IMR-90 (cell line): ENCODE measurements at regions not wholly inside any gene's neighbourhood (a gene's known extent, or its start where the extent isn't known, plus 50 kb on each side); places are given as distances from the start of the nearest gene placed in this dataset.
A peak's percentile ranks its signal among the peaks of the same experiment; 100 is the strongest.

Source experiments
- ATAC-seq: fragments of 200-7000 bp; cut with Tn5 transposase; 2 replicates; pipeline ENCODE4 v1.9.1; 2020; ENCODE audit warnings: low read depth, mild to moderate bottlenecking, moderate library complexity
- BruUV-seq: library from RNA; stranded (reverse); fragments of 400-500 nt; replicated peaks from 2 replicates; lab custom pipeline; 2021; lab: Mats Ljungman, UMichigan
- CTCF ChIA-PET: fragments of 300-600 bp; formaldehyde crosslinking; extraction: SDS; loops from one replicate; lab custom pipeline; 2021; ENCODE audit warnings: antibody characterized with exemption; lab: Yijun Ruan, JAX
- POLR2A ChIA-PET: fragments of 300-600 bp; sonication (Branson Sonifier 250); formaldehyde crosslinking; loops from one replicate; lab custom pipeline; 2022; ENCODE audit warnings: antibody characterized with exemption; ENCODE audit not compliant: unreplicated experiment; lab: Charles Lee
- DNase-seq: peaks from one replicate; pipeline ENCODE4 v3.0.0; 2013
- H2AFZ ChIP-seq: replicated peaks from 2 replicates; pipeline ENCODE3; 2013; ENCODE audit warnings: low read length, mild to moderate bottlenecking; ENCODE audit not compliant: poor library complexity
- H2AK5ac ChIP-seq: 2 replicates; pipeline ENCODE4 v1.6.1; 2013; ENCODE audit warnings: low read depth, low read length, inconsistent platforms
- H2AK9ac ChIP-seq: replicated peaks from 2 replicates; pipeline ENCODE3; 2013; ENCODE audit warnings: mild to moderate bottlenecking, low read depth, low read length, moderate library complexity; ENCODE audit not compliant: poor library complexity
- H2BK120ac ChIP-seq: 2 replicates; pipeline ENCODE4 v1.6.1; 2013; ENCODE audit warnings: low read depth, low read length, inconsistent platforms
- H2BK15ac ChIP-seq: 3 replicates; pipeline ENCODE4 v1.6.1; 2013; ENCODE audit warnings: low read depth, low read length, inconsistent platforms
- H2BK20ac ChIP-seq: 2 replicates; pipeline ENCODE4 v1.6.1; 2013; ENCODE audit warnings: low read depth, mild to moderate bottlenecking, inconsistent platforms, low read length, moderate library complexity
- H2BK5ac ChIP-seq: 2 replicates; pipeline ENCODE4 v1.6.1; 2013; ENCODE audit warnings: mild to moderate bottlenecking, low read depth, low read length, inconsistent platforms; ENCODE audit not compliant: poor library complexity, severe bottlenecking
- H3K14ac ChIP-seq: replicated peaks from 2 replicates; pipeline ENCODE4 v1.6.1; 2013; ENCODE audit warnings: low read depth, low read length, inconsistent platforms
- H3K18ac ChIP-seq: 2 replicates; pipeline ENCODE4 v1.6.1; 2013; ENCODE audit warnings: low read depth, low read length, control low read depth
- H3K23ac ChIP-seq: 2 replicates; pipeline ENCODE4 v1.6.1; 2013; ENCODE audit warnings: low read depth, low read length, inconsistent platforms
- H3K27ac ChIP-seq: 2 replicates; pipeline ENCODE4 v1.5.1; 2013; ENCODE audit warnings: mild to moderate bottlenecking, control low read depth, low read length; ENCODE audit not compliant: insufficient read depth
- H3K27me3 ChIP-seq: 2 replicates; pipeline ENCODE4 v1.6.1; 2013; ENCODE audit warnings: low read length; ENCODE audit not compliant: control insufficient read depth, insufficient read depth
- H3K36me3 ChIP-seq: 2 replicates; pipeline ENCODE4 v1.6.1; 2013; ENCODE audit warnings: low read length, mixed read lengths; ENCODE audit not compliant: control insufficient read depth, insufficient read depth
- H3K4ac ChIP-seq: 2 replicates; pipeline ENCODE4 v1.6.1; 2013; ENCODE audit warnings: low read depth, low read length, inconsistent platforms
- H3K4me1 ChIP-seq: 2 replicates; pipeline ENCODE4 v1.6.1; 2013; ENCODE audit warnings: low read length, mixed read lengths; ENCODE audit not compliant: control insufficient read depth, insufficient read depth
- H3K4me2 ChIP-seq: 2 replicates; pipeline ENCODE4 v1.6.1; 2013; ENCODE audit warnings: low read depth, mild to moderate bottlenecking, control low read depth, low read length, moderate library complexity
- H3K4me3 ChIP-seq: 2 replicates; pipeline ENCODE4 v1.5.1; 2013; ENCODE audit warnings: low read depth, mild to moderate bottlenecking, control low read depth, low read length, moderate library complexity; ENCODE audit not compliant: insufficient read depth
- H3K56ac ChIP-seq: 2 replicates; pipeline ENCODE4 v1.6.1; 2013; ENCODE audit warnings: low read length, inconsistent platforms; ENCODE audit not compliant: insufficient read depth; ENCODE audit errors: extremely low read depth
- H3K79me1 ChIP-seq, 2 experiments: 2 replicates each; pipeline ENCODE4 v1.6.1; 2013; ENCODE audit warnings: low read length in 2 of 2, inconsistent platforms in 1 of 2, low read depth in 1 of 2
- H3K9ac ChIP-seq: 2 replicates; pipeline ENCODE4 v1.6.1; 2013; ENCODE audit warnings: low read depth, low read length, control low read depth
- H3K9me1 ChIP-seq: 2 replicates; pipeline ENCODE4 v1.6.1; 2013; ENCODE audit warnings: low read length, inconsistent platforms; ENCODE audit not compliant: insufficient read depth
- H3K9me3 ChIP-seq: 2 replicates; pipeline ENCODE4 v1.6.1; 2013; ENCODE audit warnings: low read length; ENCODE audit not compliant: control insufficient read depth, insufficient read depth
- H4K20me1 ChIP-seq: 2 replicates; pipeline ENCODE4 v1.6.1; 2013; ENCODE audit warnings: low read length, inconsistent platforms; ENCODE audit not compliant: insufficient read depth
- H4K5ac ChIP-seq: 2 replicates; pipeline ENCODE4 v1.6.1; 2013; ENCODE audit warnings: mild to moderate bottlenecking, low read depth, low read length, control low read depth
- H4K8ac ChIP-seq, 2 experiments: 2 replicates each; pipeline ENCODE4 v1.6.1; 2013; ENCODE audit warnings: low read depth in 2 of 2, low read length in 2 of 2, control low read depth in 1 of 2, inconsistent platforms in 1 of 2
- H4K91ac ChIP-seq: 2 replicates; pipeline ENCODE4 v1.6.1; 2013; ENCODE audit warnings: low read depth, low read length, inconsistent platforms; ENCODE audit not compliant: insufficient read depth
- BHLHE40 ChIP-seq: fragments of 150-350 bp; IDR thresholded peaks from 2 replicates; pipeline ENCODE4 v1.6.1; 2016; ENCODE audit warnings: mild to moderate bottlenecking, low read depth, low read length
- CEBPB ChIP-seq: IDR thresholded peaks from 2 replicates; pipeline ENCODE4 v1.6.1; 2012; ENCODE audit warnings: low read depth, low read length, improper control_type of control experiment
- FOS ChIP-seq: fragments of 150-350 bp; IDR thresholded peaks from 2 replicates; pipeline ENCODE4 v1.6.1; 2016; ENCODE audit warnings: low read depth, low read length
- MAFK ChIP-seq: IDR thresholded peaks from 2 replicates; pipeline ENCODE4 v1.6.1; 2012; ENCODE audit warnings: low read depth, low read length, improper control_type of control experiment
- MXI1 ChIP-seq: IDR thresholded peaks from 2 replicates; pipeline ENCODE4 v1.6.1; 2012; ENCODE audit warnings: low read depth, mild to moderate bottlenecking, low read length, moderate library complexity, borderline replicate concordance
- NFE2L2 ChIP-seq: fragments of 150-350 bp; IDR thresholded peaks from 2 replicates; pipeline ENCODE4 v1.6.1; 2016; ENCODE audit warnings: low read depth, mild to moderate bottlenecking, low read length
- RAD21 ChIP-seq: IDR thresholded peaks from 2 replicates; pipeline ENCODE4 v1.6.1; 2012; ENCODE audit warnings: low read length, improper control_type of control experiment
- RCOR1 ChIP-seq: IDR thresholded peaks from 2 replicates; pipeline ENCODE4 v1.6.1; 2012; ENCODE audit warnings: mild to moderate bottlenecking, low read length, improper control_type of control experiment; ENCODE audit not compliant: insufficient replicate concordance
- WGBS, 2 experiments: methylation state at CpG; one replicate each; pipeline versions ENCODE4 v1.1.5 to v1.1.7; 2013; ENCODE audit warnings: missing lambda C conversion rate in 2 of 2; ENCODE audit not compliant: insufficient read length in 1 of 2; ENCODE audit errors: extremely low coverage in 2 of 2; 5-methylcytosine and 5-hydroxymethylcytosine counted together
- dilution Hi-C: fragments of 300-500 bp; cut with HindIII; formaldehyde crosslinking; loops from one replicate; pipeline ENCODE4 v1.14.3; 2018; ENCODE audit warnings: low sequenced_read_pairs; ENCODE audit not compliant: unreplicated experiment
- in situ Hi-C: fragments of 300-500 bp; cut with MboI; formaldehyde crosslinking; loops from 3 replicates; pipeline ENCODE4 v1.14.3; 2019; ENCODE audit warnings: low sequenced_read_pairs, inconsistent platforms, mixed read lengths
- intact Hi-C: fragments of 100-400 bp; cut with micrococcal nuclease; formaldehyde crosslinking; loops from 2 replicates; pipeline ENCODE4 v1.10.0; 2022
- TF ChIP-seq, protein P1 (sequence below): fragments of 150-350 bp; IDR thresholded peaks from 2 replicates; pipeline ENCODE4 v1.6.1; 2016; ENCODE audit warnings: low read depth, mild to moderate bottlenecking, low read length, moderate library complexity, borderline replicate concordance

DNA sequence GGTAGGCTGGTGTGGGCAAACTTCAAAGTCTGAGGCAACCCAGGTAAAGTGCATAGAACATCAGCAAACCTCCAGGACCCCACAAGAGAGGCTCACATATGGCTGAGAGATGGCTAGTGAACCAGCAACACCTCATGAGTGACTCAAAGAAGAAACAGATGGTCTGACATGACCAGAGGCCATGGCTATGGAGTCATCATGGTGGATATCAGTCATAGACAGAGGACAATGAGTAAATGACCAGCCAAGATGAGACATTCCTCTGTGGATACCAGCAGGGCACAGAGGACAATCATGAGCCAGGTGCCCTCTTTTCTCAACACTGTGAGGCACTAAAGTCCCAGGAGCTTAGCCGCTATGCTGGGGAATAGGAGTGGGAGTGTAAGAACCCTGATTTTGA lies 180.8 kb downstream of the RASEF start:
- Histone ChIP-seq H4K20me1 (no peaks in the 10 kb centered on the region), H3K18ac (no peak overlapping the region; the same call in 1 of the 2 replicates), H3K36me3 (no peaks in the 10 kb centered on the region), H3K27ac (no peak overlapping the region), H2AK5ac (no peak overlapping the region), H2BK20ac (no peak overlapping the region), H3K56ac (no peak overlapping the region), H3K9ac (no peak overlapping the region), H4K91ac (no peak overlapping the region), H3K9me1 (no peaks in the 10 kb centered on the region), H3K27me3 (no peaks in the 10 kb centered on the region), H3K9me3 (no peaks in the 10 kb centered on the region), H3K4me2 (no peak overlapping the region), H3K4ac (no peak overlapping the region), H2BK120ac (no peak overlapping the region), H2AFZ (no peak overlapping the region), H3K14ac (no peak overlapping the region), H4K5ac (no peak overlapping the region), H3K4me1 (no peaks in the 10 kb centered on the region), H3K4me3 (no peak overlapping the region), H2AK9ac (no peak overlapping the region), H4K8ac (no peak overlapping the region), H3K79me1 (no peaks in the 10 kb centered on the region), H3K23ac (no peak overlapping the region), H2BK5ac (no peak overlapping the region), H2BK15ac (no peak overlapping the region)
- ATAC-seq (no peak), DNase-seq (peak; percentile 13)
- no TSS peak for BruUV-seq
- dilution Hi-C loops, result no loop called here
- ChIA-PET CTCF (no interaction called here), POLR2A (no interaction called here)
- WGBS, 2 experiments, result no CpG with 5 or more reads among the region's 1 CpG
- in situ Hi-C loops, result no loop called here
- intact Hi-C loops, result no loop called here
- TF ChIP-seq, protein P1, sequence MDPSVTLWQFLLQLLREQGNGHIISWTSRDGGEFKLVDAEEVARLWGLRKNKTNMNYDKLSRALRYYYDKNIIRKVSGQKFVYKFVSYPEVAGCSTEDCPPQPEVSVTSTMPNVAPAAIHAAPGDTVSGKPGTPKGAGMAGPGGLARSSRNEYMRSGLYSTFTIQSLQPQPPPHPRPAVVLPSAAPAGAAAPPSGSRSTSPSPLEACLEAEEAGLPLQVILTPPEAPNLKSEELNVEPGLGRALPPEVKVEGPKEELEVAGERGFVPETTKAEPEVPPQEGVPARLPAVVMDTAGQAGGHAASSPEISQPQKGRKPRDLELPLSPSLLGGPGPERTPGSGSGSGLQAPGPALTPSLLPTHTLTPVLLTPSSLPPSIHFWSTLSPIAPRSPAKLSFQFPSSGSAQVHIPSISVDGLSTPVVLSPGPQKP, result no peak
- no peak for TF ChIP-seq MXI1
- TF ChIP-seq FOS, result no peak
- TF ChIP-seq RCOR1, result no peak
- TF ChIP-seq RAD21, result no peak
- no peak for TF ChIP-seq CEBPB
- no peak for TF ChIP-seq MAFK
- TF ChIP-seq NFE2L2, result no peak
- no peak for TF ChIP-seq BHLHE40
